ENCODE measurements at regions not wholly inside any gene's neighbourhood (a gene's known extent, or its start where the extent isn't known, plus 50 kb on each side); places are given as distances from the start of the nearest gene placed in this dataset.

DNA sequence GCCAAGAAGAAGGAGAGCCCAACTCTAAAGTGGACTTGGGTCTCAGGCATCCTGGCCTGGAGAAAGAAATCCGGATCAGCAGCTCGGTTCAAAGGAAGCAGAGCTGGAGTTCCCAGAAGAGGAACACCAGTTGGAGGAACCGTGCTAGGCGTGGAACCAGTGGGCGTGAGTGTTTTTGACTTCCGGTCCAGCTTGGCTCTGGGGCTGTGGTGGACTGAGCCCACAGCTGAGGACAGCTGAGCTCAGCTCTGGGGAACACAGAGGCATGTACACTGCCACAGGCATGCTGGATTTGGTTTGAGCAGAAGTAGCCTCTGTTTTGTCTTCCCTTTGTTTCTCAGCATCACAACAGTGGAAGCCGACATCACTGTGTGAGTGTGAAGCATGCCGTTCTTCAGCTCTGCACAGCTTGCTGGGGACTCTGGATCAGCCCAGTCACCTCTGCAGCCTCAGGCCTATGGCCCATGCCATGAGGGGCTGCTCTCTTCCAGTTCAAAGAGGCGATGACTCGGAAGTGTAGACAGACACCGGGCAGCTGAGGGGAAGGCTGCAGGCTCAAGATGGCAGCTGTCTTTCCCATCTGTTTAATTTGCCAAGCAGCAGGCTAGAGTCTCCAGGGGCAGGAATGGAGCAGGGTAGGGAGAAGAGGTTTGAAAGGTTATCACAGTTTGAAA is 185.8 kb upstream of the UBE3A start:
- Histone ChIP-seq H3K27ac (ENCODE audit: low read depth in 2 of 2, low read length in 2 of 2) (no peak overlapping the region), H3K27me3 (ENCODE audit: control insufficient read depth in 2 of 2, insufficient read depth in 2 of 2, low read length in 2 of 2) (no peaks in the 10 kb centered on the region), H3K9me3 (ENCODE audit: control insufficient read depth in 2 of 2, low read length in 2 of 2) (peaks cover 0 to 5% of the 10 kb centered on the region in 2 donors), H3K4me1 (ENCODE audit: control insufficient read depth in 2 of 2, insufficient read depth in 2 of 2, low read length in 2 of 2) (no peaks in the 10 kb centered on the region), H3K36me3 (ENCODE audit: control insufficient read depth in 2 of 2, insufficient read depth in 2 of 2, low read length in 2 of 2) (no peaks in the 10 kb centered on the region), H3K4me3 (ENCODE audit: low read length in 2 of 2) (no peak overlapping the region), H3K9ac (ENCODE audit: low read depth in 1 of 2, low read length in 2 of 2) (no peak overlapping the region)

DNA sequence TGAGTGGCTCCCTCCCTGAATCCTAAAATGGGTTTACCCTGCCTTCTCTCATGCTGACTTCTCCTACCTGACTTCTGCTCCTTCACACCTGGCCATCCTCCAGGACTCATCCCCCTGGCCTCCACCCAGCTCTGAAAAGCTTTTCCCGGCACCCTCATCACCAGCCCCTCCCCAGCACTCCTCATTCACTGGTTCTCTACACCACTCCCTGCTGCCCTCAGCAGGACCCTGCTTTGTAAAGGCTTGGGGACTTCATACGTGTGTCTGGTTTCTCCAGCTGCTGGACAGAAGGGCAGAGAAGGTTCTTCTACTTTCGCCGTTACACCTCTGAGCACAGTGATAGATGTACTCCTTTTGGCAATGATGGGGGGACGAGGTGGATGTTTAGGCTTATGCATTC is 184.9 kb upstream of the UBE3A start:
- Histone ChIP-seq H3K36me3 (ENCODE audit: control insufficient read depth in 2 of 2, insufficient read depth in 2 of 2, low read length in 2 of 2) (no peaks in the 10 kb centered on the region), H3K27ac (ENCODE audit: low read depth in 2 of 2, low read length in 2 of 2) (no peak overlapping the region), H3K27me3 (ENCODE audit: control insufficient read depth in 2 of 2, insufficient read depth in 2 of 2, low read length in 2 of 2) (no peaks in the 10 kb centered on the region), H3K4me3 (ENCODE audit: low read length in 2 of 2) (no peak overlapping the region), H3K9ac (ENCODE audit: low read depth in 1 of 2, low read length in 2 of 2) (no peak overlapping the region), H3K4me1 (ENCODE audit: control insufficient read depth in 2 of 2, insufficient read depth in 2 of 2, low read length in 2 of 2) (no peaks in the 10 kb centered on the region), H3K9me3 (ENCODE audit: control insufficient read depth in 2 of 2, low read length in 2 of 2) (peaks cover 0 to 5% of the 10 kb centered on the region in 2 donors)

DNA sequence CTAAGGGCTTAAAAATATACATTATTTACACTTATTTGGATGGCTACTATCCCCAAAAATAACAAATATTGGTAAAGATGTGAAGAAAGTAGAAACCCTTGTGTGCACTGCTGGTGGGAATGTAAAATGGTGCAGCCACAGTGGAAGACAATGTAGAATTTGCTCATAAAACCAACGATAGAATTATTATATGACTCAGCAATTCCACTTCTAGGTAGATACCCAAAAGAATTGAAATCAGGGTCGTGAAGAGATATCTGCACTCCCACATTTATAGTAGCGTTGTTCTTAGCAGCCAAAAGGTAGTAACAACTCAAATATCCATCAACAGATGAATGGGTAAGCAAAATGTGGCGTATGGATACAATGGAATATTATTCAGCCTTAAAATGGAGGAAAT is 181.6 kb upstream of the UBE3A start:
- Histone ChIP-seq H3K4me3 (ENCODE audit: low read length in 2 of 2) (no peak overlapping the region), H3K27ac (ENCODE audit: low read depth in 2 of 2, low read length in 2 of 2) (no peak overlapping the region), H3K9ac (ENCODE audit: low read depth in 1 of 2, low read length in 2 of 2) (no peak overlapping the region), H3K36me3 (ENCODE audit: control insufficient read depth in 2 of 2, insufficient read depth in 2 of 2, low read length in 2 of 2) (no peaks in the 10 kb centered on the region), H3K27me3 (ENCODE audit: control insufficient read depth in 2 of 2, insufficient read depth in 2 of 2, low read length in 2 of 2) (no peaks in the 10 kb centered on the region), H3K9me3 (ENCODE audit: control insufficient read depth in 2 of 2, low read length in 2 of 2) (peaks cover 0 to 5% of the 10 kb centered on the region in 2 donors), H3K4me1 (ENCODE audit: control insufficient read depth in 2 of 2, insufficient read depth in 2 of 2, low read length in 2 of 2) (no peaks in the 10 kb centered on the region)

DNA sequence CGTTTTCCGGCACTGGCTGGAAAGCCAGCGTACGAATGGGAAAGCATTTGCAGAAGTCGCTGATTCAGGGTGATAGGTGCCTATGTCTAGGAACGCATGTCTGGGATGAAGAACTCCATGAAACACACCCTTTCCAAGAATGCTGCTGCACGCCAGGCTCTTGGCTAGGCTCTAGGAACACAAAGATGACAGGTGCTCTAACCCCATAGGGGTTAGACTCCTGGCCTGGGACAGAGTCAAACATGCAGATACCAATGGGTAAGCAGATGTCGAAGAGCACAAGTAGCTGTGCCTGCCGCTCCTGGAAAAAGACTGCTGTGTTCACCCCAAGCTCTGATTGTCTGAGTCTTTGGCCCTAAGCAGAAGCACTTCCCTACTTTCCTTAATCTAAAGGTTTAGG is 180.9 kb upstream of the UBE3A start:
- no peak overlapping the region for H3K9ac ChIP-seq (ENCODE audit: low read depth in 1 of 2, low read length in 2 of 2)
- no peaks in the 10 kb centered on the region for H3K4me1 ChIP-seq (ENCODE audit: control insufficient read depth in 2 of 2, insufficient read depth in 2 of 2, low read length in 2 of 2)
- H3K4me3 ChIP-seq (ENCODE audit: low read length in 2 of 2), result no peak overlapping the region
- H3K36me3 ChIP-seq (ENCODE audit: control insufficient read depth in 2 of 2, insufficient read depth in 2 of 2, low read length in 2 of 2), result no peaks in the 10 kb centered on the region
- no peak overlapping the region for H3K27ac ChIP-seq (ENCODE audit: low read depth in 2 of 2, low read length in 2 of 2)
- H3K27me3 ChIP-seq (ENCODE audit: control insufficient read depth in 2 of 2, insufficient read depth in 2 of 2, low read length in 2 of 2), result no peaks in the 10 kb centered on the region
- H3K9me3 ChIP-seq (ENCODE audit: control insufficient read depth in 2 of 2, low read length in 2 of 2), result peaks cover 0 to 3% of the 10 kb centered on the region in 2 donors

DNA sequence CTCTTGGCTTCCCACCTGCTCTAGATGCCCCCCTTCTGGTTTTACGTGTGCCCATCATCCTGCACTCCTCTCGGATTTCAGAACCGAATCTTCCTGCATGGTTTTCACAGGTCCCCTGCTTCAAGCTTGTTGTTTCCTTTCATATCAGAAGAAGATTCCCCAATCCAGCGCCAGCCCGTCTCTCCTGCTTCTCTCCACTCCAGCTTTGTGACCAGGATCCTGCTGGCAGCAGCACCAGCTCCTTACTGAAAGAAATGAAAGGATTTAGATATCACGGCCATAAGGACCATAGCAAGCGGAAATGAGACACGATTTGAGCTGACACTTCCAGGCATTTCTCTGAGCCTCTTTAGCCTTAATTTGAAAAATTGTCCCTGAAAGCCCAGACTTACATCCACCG is 180.3 kb upstream of the UBE3A start:
- H3K9me3 ChIP-seq (ENCODE audit: control insufficient read depth in 2 of 2, low read length in 2 of 2), result no peaks in the 10 kb centered on the region
- no peak overlapping the region for H3K4me3 ChIP-seq (ENCODE audit: low read length in 2 of 2)
- no peaks in the 10 kb centered on the region for H3K4me1 ChIP-seq (ENCODE audit: control insufficient read depth in 2 of 2, insufficient read depth in 2 of 2, low read length in 2 of 2)
- no peaks in the 10 kb centered on the region for H3K27me3 ChIP-seq (ENCODE audit: control insufficient read depth in 2 of 2, insufficient read depth in 2 of 2, low read length in 2 of 2)
- H3K27ac ChIP-seq (ENCODE audit: low read depth in 2 of 2, low read length in 2 of 2), result no peak overlapping the region
- no peak overlapping the region for H3K9ac ChIP-seq (ENCODE audit: low read depth in 1 of 2, low read length in 2 of 2)
- no peaks in the 10 kb centered on the region for H3K36me3 ChIP-seq (ENCODE audit: control insufficient read depth in 2 of 2, insufficient read depth in 2 of 2, low read length in 2 of 2)

DNA sequence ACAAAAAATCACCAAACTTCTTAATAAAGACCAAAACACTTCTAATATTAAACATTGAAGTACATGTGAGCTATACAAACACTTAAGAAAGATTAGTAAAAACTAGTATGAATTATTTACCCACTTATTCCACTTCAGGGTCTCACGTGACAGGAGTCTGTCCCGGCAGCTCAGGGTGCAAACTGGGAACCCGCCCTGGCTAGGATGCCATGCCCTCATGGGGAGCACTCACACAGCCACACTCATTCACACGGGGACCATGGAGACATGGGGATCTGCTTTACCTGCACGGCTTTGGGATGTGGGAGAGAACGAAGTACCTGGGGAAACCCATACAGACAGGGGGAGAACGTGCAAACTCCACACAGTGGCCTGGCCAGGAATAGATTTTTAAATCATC is 179.3 kb upstream of the UBE3A start:
- Histone ChIP-seq H3K27ac (ENCODE audit: low read depth in 2 of 2, low read length in 2 of 2) (no peak overlapping the region), H3K4me1 (ENCODE audit: control insufficient read depth in 2 of 2, insufficient read depth in 2 of 2, low read length in 2 of 2) (no peaks in the 10 kb centered on the region), H3K27me3 (ENCODE audit: control insufficient read depth in 2 of 2, insufficient read depth in 2 of 2, low read length in 2 of 2) (no peaks in the 10 kb centered on the region), H3K9me3 (ENCODE audit: control insufficient read depth in 2 of 2, low read length in 2 of 2) (no peaks in the 10 kb centered on the region), H3K9ac (ENCODE audit: low read depth in 1 of 2, low read length in 2 of 2) (no peak overlapping the region), H3K36me3 (ENCODE audit: control insufficient read depth in 2 of 2, insufficient read depth in 2 of 2, low read length in 2 of 2) (no peaks in the 10 kb centered on the region), H3K4me3 (ENCODE audit: low read length in 2 of 2) (no peak overlapping the region)

DNA sequence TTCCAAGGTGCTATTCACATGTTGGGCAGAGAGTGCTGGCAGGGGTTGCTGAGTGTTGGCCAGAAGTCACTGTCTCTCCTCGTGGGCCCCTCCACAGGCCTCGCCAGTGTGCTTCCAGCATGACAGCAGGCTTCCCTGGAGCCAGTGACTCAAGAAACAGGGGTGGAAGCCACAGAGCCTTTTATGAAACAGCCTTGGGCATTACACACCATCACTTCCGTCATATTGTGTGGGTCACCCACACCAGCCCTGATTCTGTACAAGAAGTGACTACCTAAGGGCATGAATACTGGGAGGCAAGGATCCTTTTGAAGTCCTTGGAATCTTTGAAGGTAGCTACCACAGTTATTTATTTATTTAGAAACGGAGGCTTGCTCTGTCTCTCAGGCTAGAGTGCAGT is 177.6 kb upstream of the UBE3A start:
- no peak overlapping the region for H3K4me3 ChIP-seq (ENCODE audit: low read length in 2 of 2)
- no peak overlapping the region for H3K27ac ChIP-seq (ENCODE audit: low read depth in 2 of 2, low read length in 2 of 2)
- no peaks in the 10 kb centered on the region for H3K36me3 ChIP-seq (ENCODE audit: control insufficient read depth in 2 of 2, insufficient read depth in 2 of 2, low read length in 2 of 2)
- H3K9me3 ChIP-seq (ENCODE audit: control insufficient read depth in 2 of 2, low read length in 2 of 2), result no peaks in the 10 kb centered on the region
- H3K4me1 ChIP-seq (ENCODE audit: control insufficient read depth in 2 of 2, insufficient read depth in 2 of 2, low read length in 2 of 2), result no peaks in the 10 kb centered on the region
- H3K9ac ChIP-seq (ENCODE audit: low read depth in 1 of 2, low read length in 2 of 2), result no peak overlapping the region
- no peaks in the 10 kb centered on the region for H3K27me3 ChIP-seq (ENCODE audit: control insufficient read depth in 2 of 2, insufficient read depth in 2 of 2, low read length in 2 of 2)

DNA sequence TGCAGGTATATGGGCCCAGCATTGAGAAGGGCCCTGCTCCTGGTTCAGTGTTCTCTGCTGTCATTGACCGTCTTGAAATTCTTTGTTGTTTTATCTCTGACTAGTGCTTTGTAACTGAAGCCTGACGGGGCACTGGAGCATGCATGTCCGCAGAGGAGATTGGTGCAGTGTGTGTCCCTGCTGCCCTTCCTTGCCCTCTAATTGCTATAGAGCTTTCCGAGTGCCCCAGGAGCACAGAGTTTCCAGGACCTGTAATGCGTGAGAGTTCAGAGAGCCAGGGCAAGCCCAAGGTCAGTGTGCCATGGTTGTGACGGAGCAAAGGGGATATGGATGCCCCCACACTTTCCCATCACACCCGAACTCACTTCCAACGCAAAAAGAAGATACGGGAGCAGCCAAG is 174.3 kb upstream of the UBE3A start:
- Histone ChIP-seq H3K4me1 (ENCODE audit: control insufficient read depth in 2 of 2, insufficient read depth in 2 of 2, low read length in 2 of 2) (no peaks in the 10 kb centered on the region), H3K4me3 (ENCODE audit: low read length in 2 of 2) (no peak overlapping the region), H3K27ac (ENCODE audit: low read depth in 2 of 2, low read length in 2 of 2) (no peak overlapping the region), H3K9me3 (ENCODE audit: control insufficient read depth in 2 of 2, low read length in 2 of 2) (peaks cover 0 to 3% of the 10 kb centered on the region in 2 donors), H3K36me3 (ENCODE audit: control insufficient read depth in 2 of 2, insufficient read depth in 2 of 2, low read length in 2 of 2) (no peaks in the 10 kb centered on the region), H3K27me3 (ENCODE audit: control insufficient read depth in 2 of 2, insufficient read depth in 2 of 2, low read length in 2 of 2) (no peaks in the 10 kb centered on the region), H3K9ac (ENCODE audit: low read depth in 1 of 2, low read length in 2 of 2) (no peak overlapping the region)

DNA sequence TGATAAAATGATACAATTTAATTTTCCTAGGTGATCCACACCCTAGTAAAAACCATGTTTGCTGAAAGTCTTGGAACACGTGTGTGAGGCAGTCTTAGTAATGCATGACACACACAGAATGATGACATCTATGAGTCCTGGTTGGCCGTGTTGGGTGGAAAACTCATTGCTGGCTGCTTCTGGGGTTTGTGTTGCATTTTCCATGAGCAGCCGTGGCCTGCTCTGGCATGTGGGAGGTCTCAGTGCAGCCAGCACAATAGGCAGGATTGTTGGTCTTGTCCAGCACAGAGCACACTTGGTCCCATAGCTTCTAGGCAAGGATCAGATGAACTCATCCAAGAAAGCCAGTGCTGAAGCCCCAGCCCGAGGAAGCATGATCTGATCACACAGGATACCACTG is 172.8 kb upstream of the UBE3A start:
- H3K9me3 ChIP-seq (ENCODE audit: control insufficient read depth in 2 of 2, low read length in 2 of 2), result peaks cover 0 to 3% of the 10 kb centered on the region in 2 donors
- no peaks in the 10 kb centered on the region for H3K27me3 ChIP-seq (ENCODE audit: control insufficient read depth in 2 of 2, insufficient read depth in 2 of 2, low read length in 2 of 2)
- no peaks in the 10 kb centered on the region for H3K36me3 ChIP-seq (ENCODE audit: control insufficient read depth in 2 of 2, insufficient read depth in 2 of 2, low read length in 2 of 2)
- H3K4me3 ChIP-seq (ENCODE audit: low read length in 2 of 2), result no peak overlapping the region
- no peak overlapping the region for H3K9ac ChIP-seq (ENCODE audit: low read depth in 1 of 2, low read length in 2 of 2)
- H3K27ac ChIP-seq (ENCODE audit: low read depth in 2 of 2, low read length in 2 of 2), result no peak overlapping the region
- no peaks in the 10 kb centered on the region for H3K4me1 ChIP-seq (ENCODE audit: control insufficient read depth in 2 of 2, insufficient read depth in 2 of 2, low read length in 2 of 2)

DNA sequence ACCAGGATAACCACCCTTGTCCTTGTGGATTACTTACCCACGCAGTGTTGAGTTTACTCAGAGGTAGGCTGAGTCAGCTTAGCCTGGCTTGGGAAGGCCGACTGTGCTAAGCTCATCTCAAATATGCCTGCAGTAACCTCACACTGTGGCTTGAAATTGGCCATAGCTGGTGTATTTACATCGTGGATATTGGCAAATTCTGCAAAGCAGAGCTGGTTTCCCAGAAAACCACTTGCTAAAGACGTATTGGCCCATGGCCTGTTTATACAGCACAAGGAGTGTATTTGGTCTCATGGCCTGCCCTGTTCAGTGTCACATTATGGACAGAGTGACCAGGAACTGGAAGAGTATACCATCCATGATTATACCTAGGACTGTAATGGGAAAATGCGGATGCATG is 170.5 kb upstream of the UBE3A start:
- H3K4me3 ChIP-seq (ENCODE audit: low read length in 2 of 2), result no peak overlapping the region
- H3K4me1 ChIP-seq (ENCODE audit: control insufficient read depth in 2 of 2, insufficient read depth in 2 of 2, low read length in 2 of 2), result no peaks in the 10 kb centered on the region
- no peak overlapping the region for H3K9ac ChIP-seq (ENCODE audit: low read depth in 1 of 2, low read length in 2 of 2)
- no peaks in the 10 kb centered on the region for H3K36me3 ChIP-seq (ENCODE audit: control insufficient read depth in 2 of 2, insufficient read depth in 2 of 2, low read length in 2 of 2)
- no peaks in the 10 kb centered on the region for H3K27me3 ChIP-seq (ENCODE audit: control insufficient read depth in 2 of 2, insufficient read depth in 2 of 2, low read length in 2 of 2)
- peaks cover 0 to 3% of the 10 kb centered on the region in 2 donors for H3K9me3 ChIP-seq (ENCODE audit: control insufficient read depth in 2 of 2, low read length in 2 of 2)
- no peak overlapping the region for H3K27ac ChIP-seq (ENCODE audit: low read depth in 2 of 2, low read length in 2 of 2)

DNA sequence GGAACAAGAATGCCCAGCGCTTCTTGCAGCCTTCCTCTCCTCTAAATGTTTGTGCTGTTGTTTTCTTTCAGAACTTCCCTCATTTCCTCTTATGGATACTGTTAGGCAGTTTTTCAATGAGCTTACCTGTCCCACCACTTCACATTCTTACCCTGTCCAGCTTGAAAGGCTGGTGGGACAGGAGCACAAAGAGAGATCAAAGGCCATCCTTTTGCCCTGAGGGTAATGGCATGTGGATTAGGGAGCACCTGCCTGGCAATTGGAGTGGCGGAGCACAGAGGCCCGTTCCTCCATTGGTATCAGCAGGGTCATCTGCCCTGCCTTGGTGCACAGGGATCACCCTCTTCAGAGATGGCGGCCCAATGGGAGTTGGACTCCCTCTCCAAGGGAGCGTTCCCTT is 170.1 kb upstream of the UBE3A start:
- Histone ChIP-seq H3K27me3 (ENCODE audit: control insufficient read depth in 2 of 2, insufficient read depth in 2 of 2, low read length in 2 of 2) (no peaks in the 10 kb centered on the region), H3K27ac (ENCODE audit: low read depth in 2 of 2, low read length in 2 of 2) (no peak overlapping the region), H3K9ac (ENCODE audit: low read depth in 1 of 2, low read length in 2 of 2) (no peak overlapping the region), H3K9me3 (ENCODE audit: control insufficient read depth in 2 of 2, low read length in 2 of 2) (peaks cover 0 to 3% of the 10 kb centered on the region in 2 donors), H3K4me3 (ENCODE audit: low read length in 2 of 2) (no peak overlapping the region), H3K36me3 (ENCODE audit: control insufficient read depth in 2 of 2, insufficient read depth in 2 of 2, low read length in 2 of 2) (no peaks in the 10 kb centered on the region), H3K4me1 (ENCODE audit: control insufficient read depth in 2 of 2, insufficient read depth in 2 of 2, low read length in 2 of 2) (no peaks in the 10 kb centered on the region)
